ENCODE measurements at regions not wholly inside any gene's neighbourhood (a gene's known extent, or its start where the extent isn't known, plus 50 kb on each side); places are given as distances from the start of the nearest gene placed in this dataset.

DNA sequence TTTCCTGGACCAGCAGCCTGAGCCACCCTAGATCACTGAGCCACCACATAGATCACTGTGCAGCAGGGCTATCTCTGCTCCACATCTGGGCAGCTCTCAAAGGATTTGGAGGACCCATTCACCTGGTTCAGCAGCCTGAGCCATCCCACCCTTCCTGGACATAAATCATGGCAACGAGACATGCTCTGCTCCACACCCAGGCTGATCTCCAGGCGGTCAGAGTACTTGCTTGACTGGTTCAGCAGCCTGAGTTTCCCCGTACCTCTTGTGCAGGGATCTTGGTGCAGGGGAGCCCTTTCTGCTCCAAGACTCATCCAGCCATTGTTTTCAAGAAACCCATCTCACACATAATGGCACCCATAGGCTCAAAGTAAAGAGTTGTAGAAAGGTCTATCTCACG, 195.3 kb downstream of the LIG4 start:
- Mint-ChIP-seq H3K27ac (no peak overlapping the region), H3K4me1 (ENCODE audit: low read depth in 2 of 2) (no peaks in the 10 kb centered on the region), H3K4me3 (no peak overlapping the region), H3K36me3 (ENCODE audit: insufficient read depth) (no peaks in the 10 kb centered on the region), H3K9me3 (peaks cover 10% of the 10 kb centered on the region in 2 donors), H3K27me3 (no peaks in the 10 kb centered on the region)
- no peak for ATAC-seq (replicated peaks)
- no peak for DNase-seq

DNA sequence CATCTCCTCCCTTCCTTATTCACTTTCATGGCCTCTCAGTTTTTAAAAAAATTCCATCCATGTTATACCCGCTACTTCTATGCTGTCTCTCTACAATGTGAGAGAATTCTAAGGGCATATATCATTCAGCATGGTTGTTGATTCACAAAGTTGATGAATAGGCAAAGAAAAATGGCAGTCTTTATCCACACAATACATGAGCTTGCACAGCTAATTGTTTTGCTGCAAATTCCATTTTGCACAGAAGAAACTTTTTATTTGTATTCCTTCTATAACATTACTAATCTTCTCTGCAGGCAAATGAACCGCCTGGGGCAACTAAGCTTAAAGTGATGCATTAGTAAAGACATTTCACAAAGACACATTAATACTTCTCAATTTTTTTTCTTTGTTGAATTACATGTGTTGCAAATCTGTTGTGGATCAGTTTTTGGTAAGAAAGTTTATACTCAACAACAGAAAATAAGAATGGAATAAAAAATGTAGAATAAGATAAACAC, 196.9 kb downstream of the LIG4 start:
- no peak for ATAC-seq (replicated peaks)
- H3K27ac Mint-ChIP-seq: no peak overlapping the region
- H3K4me1 Mint-ChIP-seq (ENCODE audit: low read depth in 2 of 2): no peaks in the 10 kb centered on the region
- H3K9me3 Mint-ChIP-seq: peaks cover 12 to 13% of the 10 kb centered on the region in 2 donors
- no peak overlapping the region for H3K4me3 Mint-ChIP-seq
- no peaks in the 10 kb centered on the region for H3K27me3 Mint-ChIP-seq
- no peak for DNase-seq
- H3K36me3 Mint-ChIP-seq (ENCODE audit: insufficient read depth): no peaks in the 10 kb centered on the region

- Mint-ChIP-seq H3K27me3 (no peaks in the 10 kb centered on the region), H3K4me1 (ENCODE audit: low read depth in 2 of 2) (no peaks in the 10 kb centered on the region), H3K27ac (no peak overlapping the region), H3K9me3 (peaks cover 5 to 18% of the 10 kb centered on the region in 2 donors), H3K36me3 (ENCODE audit: insufficient read depth) (no peaks in the 10 kb centered on the region), H3K4me3 (no peak overlapping the region)
- ATAC-seq (replicated peaks) (no peak), DNase-seq (no peak)
Observed at GRCh38 chr13:108006619-108007018, 208.7 kb downstream of the LIG4 start.

- Mint-ChIP-seq H3K27ac (no peak overlapping the region), H3K27me3 (no peaks in the 10 kb centered on the region), H3K36me3 (ENCODE audit: insufficient read depth) (no peaks in the 10 kb centered on the region), H3K9me3 (peaks cover 8 to 18% of the 10 kb centered on the region in 2 donors), H3K4me3 (no peak overlapping the region), H3K4me1 (ENCODE audit: low read depth in 2 of 2) (no peaks in the 10 kb centered on the region)
- ATAC-seq (replicated peaks) (no peak), DNase-seq (no peak)
Observed at GRCh38 chr13:108005231-108005630, 210.1 kb downstream of the LIG4 start.

DNA sequence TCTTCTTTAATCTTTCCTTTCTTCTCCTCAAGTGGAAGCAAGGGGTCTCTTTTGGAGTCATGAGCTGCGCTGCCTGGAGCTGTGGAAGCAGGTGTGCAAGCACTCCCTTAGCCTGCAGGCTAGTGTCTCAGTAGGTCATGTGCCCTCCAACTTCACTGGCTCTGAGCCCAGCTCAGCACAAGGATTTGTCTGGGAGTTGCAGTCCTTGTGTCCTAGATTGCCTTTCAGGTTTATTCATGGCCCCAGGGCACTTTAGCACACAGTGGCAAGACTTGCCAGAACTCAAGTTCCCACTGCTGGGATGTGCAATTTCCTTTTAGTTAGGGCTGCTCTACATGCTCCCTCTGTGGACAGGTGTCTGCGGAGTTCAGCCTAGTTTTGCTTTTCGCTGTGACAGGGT, 211.7 kb downstream of the LIG4 start:
- no peak for ATAC-seq (replicated peaks)
- H3K27ac Mint-ChIP-seq: no peak overlapping the region
- no peak overlapping the region for H3K4me3 Mint-ChIP-seq
- H3K27me3 Mint-ChIP-seq: no peaks in the 10 kb centered on the region
- no peaks in the 10 kb centered on the region for H3K4me1 Mint-ChIP-seq (ENCODE audit: low read depth in 2 of 2)
- H3K9me3 Mint-ChIP-seq: peaks cover 8 to 18% of the 10 kb centered on the region in 2 donors
- H3K36me3 Mint-ChIP-seq (ENCODE audit: insufficient read depth): no peaks in the 10 kb centered on the region
- no peak for DNase-seq

- Mint-ChIP-seq H3K27me3 (no peaks in the 10 kb centered on the region), H3K27ac (no peak overlapping the region), H3K9me3 (peaks cover 11 to 18% of the 10 kb centered on the region in 2 donors), H3K36me3 (ENCODE audit: insufficient read depth) (no peaks in the 10 kb centered on the region), H3K4me3 (no peak overlapping the region), H3K4me1 (ENCODE audit: low read depth in 2 of 2) (no peaks in the 10 kb centered on the region)
- no peak for ATAC-seq (replicated peaks)
- DNase-seq: no peak
Observed at GRCh38 chr13:108000998-108001397, 214.3 kb downstream of the LIG4 start.

DNA sequence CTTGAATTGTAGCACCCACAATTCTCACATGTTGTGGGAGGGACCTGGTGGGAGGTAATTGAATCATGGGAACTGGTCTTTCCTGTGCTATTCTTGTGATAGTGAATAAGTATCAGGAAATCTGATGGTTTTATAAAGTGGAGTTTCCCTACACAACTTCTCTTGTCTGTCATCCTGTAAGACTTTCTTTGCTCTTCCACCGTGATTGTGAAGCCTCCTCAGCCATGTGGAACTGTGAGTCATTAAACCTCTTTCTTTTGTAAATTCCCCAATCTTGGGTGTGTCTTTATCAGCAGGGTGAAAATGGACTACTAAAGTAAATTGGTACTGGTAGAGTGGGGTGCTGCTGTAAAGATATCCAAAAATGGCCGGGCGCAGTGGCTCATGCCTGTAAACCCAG, 215.6 kb downstream of the LIG4 start:
- Mint-ChIP-seq H3K4me1 (ENCODE audit: low read depth in 2 of 2) (no peaks in the 10 kb centered on the region), H3K36me3 (ENCODE audit: insufficient read depth) (no peaks in the 10 kb centered on the region), H3K4me3 (no peak overlapping the region), H3K27ac (no peak overlapping the region), H3K27me3 (no peaks in the 10 kb centered on the region), H3K9me3 (peaks cover 11 to 18% of the 10 kb centered on the region in 2 donors)
- ATAC-seq (replicated peaks): no peak
- DNase-seq: no peak

- peaks cover 0 to 5% of the 10 kb centered on the region in 2 donors for H3K9me3 Mint-ChIP-seq
Observed at GRCh38 chr13:107994137-107994536, 221.2 kb downstream of the LIG4 start.

GRCh38 chr13:107993239-107993949, 221.9 kb downstream of the LIG4 start:
- H3K9me3 Mint-ChIP-seq: peaks cover 0 to 5% of the 10 kb centered on the region in 2 donors
- ATAC-seq (replicated peaks): no peak

More at GRCh38 chr13:107994137-107994536, 221.2 kb downstream of the LIG4 start:
- no peaks in the 10 kb centered on the region for H3K36me3 Mint-ChIP-seq (ENCODE audit: insufficient read depth)
- H3K4me3 Mint-ChIP-seq: no peak overlapping the region
- DNase-seq (no peak), ATAC-seq (replicated peaks) (no peak)
- no peaks in the 10 kb centered on the region for H3K27me3 Mint-ChIP-seq
- no peak overlapping the region for H3K27ac Mint-ChIP-seq
- no peaks in the 10 kb centered on the region for H3K4me1 Mint-ChIP-seq (ENCODE audit: low read depth in 2 of 2)

GRCh38 chr13:107992542-107992941, 222.8 kb downstream of the LIG4 start:
- no peak for ATAC-seq (replicated peaks)
- Mint-ChIP-seq H3K9me3 (peaks cover 0 to 2% of the 10 kb centered on the region in 2 donors), H3K27ac (no peak overlapping the region), H3K4me1 (ENCODE audit: low read depth in 2 of 2) (no peaks in the 10 kb centered on the region), H3K27me3 (no peaks in the 10 kb centered on the region), H3K4me3 (no peak overlapping the region), H3K36me3 (ENCODE audit: insufficient read depth) (no peaks in the 10 kb centered on the region)
- DNase-seq: no peak

More at GRCh38 chr13:107993239-107993949, 221.9 kb downstream of the LIG4 start:
- no peak for DNase-seq
- no peaks in the 10 kb centered on the region for H3K27me3 Mint-ChIP-seq
- no peak overlapping the region for H3K4me3 Mint-ChIP-seq
- H3K27ac Mint-ChIP-seq: no peak overlapping the region
- no peaks in the 10 kb centered on the region for H3K36me3 Mint-ChIP-seq (ENCODE audit: insufficient read depth)
- no peaks in the 10 kb centered on the region for H3K4me1 Mint-ChIP-seq (ENCODE audit: low read depth in 2 of 2)

DNA sequence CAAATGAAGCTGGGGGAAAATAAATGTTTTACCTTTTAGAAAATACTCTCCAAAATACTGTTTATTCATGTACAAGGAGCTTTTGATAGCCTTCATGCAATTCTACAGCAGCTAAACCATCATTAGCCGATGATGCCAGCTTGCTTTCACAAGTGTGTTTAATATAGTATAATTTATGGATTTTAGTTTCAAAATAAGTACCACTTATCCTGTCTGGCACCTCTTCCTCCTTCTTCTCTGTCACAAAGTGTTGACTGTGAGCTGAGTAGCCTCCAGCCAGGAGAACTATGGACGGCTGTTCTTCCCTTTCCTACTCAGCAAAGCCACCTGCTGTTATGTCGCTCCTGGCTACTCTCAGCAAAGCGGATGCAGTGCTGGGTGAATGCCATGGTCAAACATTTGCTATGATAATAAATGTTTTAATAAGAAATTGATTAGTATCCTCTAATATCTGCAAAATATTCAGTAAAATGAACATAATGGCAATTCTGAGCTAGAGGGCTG, 238.2 kb downstream of the LIG4 start:
- Mint-ChIP-seq H3K4me1 (ENCODE audit: low read depth in 2 of 2) (no peaks in the 10 kb centered on the region), H3K9me3 (peaks cover 9 to 23% of the 10 kb centered on the region in 2 donors), H3K36me3 (ENCODE audit: insufficient read depth) (no peaks in the 10 kb centered on the region), H3K27ac (no peak overlapping the region), H3K4me3 (no peak overlapping the region), H3K27me3 (no peaks in the 10 kb centered on the region)
- DNase-seq (no peak), ATAC-seq (replicated peaks) (no peak)

DNA sequence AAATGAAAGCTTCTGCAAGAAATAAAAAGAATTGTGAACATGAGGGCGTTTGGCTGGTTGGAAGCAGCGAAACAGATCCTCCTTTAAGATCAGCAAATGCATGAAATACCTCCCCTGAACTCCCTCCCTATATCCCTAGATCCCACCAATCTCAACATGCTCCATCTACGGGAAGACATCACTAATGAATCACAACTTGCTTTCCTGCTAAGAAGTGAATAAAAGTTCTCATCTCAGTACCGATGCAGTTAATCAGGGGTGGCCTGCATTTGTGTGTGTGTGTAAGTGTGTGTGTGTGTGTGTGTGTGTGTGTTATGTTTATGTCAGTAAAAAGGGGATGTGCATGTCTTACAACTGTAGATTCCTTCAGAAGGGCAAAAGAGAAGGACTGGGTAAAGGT, 238.7 kb downstream of the LIG4 start:
- H3K9me3 Mint-ChIP-seq: peaks cover 7 to 18% of the 10 kb centered on the region in 2 donors
- no peak overlapping the region for H3K4me3 Mint-ChIP-seq
- H3K27ac Mint-ChIP-seq: no peak overlapping the region
- H3K36me3 Mint-ChIP-seq (ENCODE audit: insufficient read depth): no peaks in the 10 kb centered on the region
- H3K27me3 Mint-ChIP-seq: no peaks in the 10 kb centered on the region
- DNase-seq (no peak), ATAC-seq (replicated peaks) (no peak)
- no peaks in the 10 kb centered on the region for H3K4me1 Mint-ChIP-seq (ENCODE audit: low read depth in 2 of 2)

DNA sequence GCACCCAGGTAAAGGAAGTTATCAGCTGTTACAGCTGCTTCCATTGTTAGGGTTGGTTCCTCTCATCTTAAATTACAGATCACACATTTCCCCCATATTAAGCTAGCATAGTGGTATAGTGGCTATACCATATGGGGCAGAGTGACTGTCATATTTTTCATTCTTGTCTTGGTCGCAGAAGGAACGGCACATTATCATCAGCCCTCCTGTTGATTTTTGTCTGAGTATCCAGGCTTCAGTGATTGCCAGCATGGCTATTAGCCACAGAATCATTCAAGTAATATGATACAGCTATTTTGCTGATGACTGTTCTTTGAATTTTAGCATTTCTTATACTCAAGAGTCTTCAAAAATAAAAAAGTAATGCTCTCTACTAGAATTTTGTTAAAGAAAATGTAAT, 240.9 kb downstream of the LIG4 start:
- peaks cover 3 to 14% of the 10 kb centered on the region in 2 donors for H3K9me3 Mint-ChIP-seq
- H3K4me3 Mint-ChIP-seq: no peak overlapping the region
- H3K36me3 Mint-ChIP-seq (ENCODE audit: insufficient read depth): no peaks in the 10 kb centered on the region
- no peak for ATAC-seq (replicated peaks)
- H3K4me1 Mint-ChIP-seq (ENCODE audit: low read depth in 2 of 2): no peaks in the 10 kb centered on the region
- no peak overlapping the region for H3K27ac Mint-ChIP-seq
- DNase-seq: no peak
- H3K27me3 Mint-ChIP-seq: no peaks in the 10 kb centered on the region

DNA sequence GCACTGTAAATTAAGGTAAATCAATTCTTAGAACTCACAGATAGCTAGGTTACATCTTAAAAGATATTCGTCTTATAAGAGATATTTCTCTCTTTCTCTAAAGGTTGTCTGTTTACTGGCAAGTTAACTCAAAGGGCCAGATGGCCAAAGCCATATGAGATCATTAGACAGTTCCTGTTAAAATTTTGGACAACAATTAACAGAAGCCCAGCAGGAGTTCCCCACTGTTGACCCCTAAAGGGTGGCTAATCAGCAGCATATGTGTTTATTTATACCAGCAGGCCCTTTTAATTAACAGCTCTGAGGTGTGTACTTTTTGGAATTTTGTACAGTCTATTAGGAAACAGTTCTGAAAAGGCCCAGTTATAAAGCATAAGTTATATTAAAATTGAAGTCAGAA, 245.8 kb downstream of the LIG4 start:
- H3K27me3 Mint-ChIP-seq: no peaks in the 10 kb centered on the region
- H3K4me1 Mint-ChIP-seq (ENCODE audit: low read depth in 2 of 2): no peaks in the 10 kb centered on the region
- ATAC-seq (replicated peaks) (no peak), DNase-seq (no peak)
- no peaks in the 10 kb centered on the region for H3K36me3 Mint-ChIP-seq (ENCODE audit: insufficient read depth)
- no peak overlapping the region for H3K27ac Mint-ChIP-seq
- H3K4me3 Mint-ChIP-seq: no peak overlapping the region
- peaks cover 0 to 12% of the 10 kb centered on the region in 2 donors for H3K9me3 Mint-ChIP-seq

Measured in effector memory CD8-positive, alpha-beta T cell (primary cell).